H54 (cell line): ENCODE measurements at regions not wholly inside any gene's neighbourhood (a gene's known extent, or its start where the extent isn't known, plus 50 kb on each side); places are given as distances from the start of the nearest gene placed in this dataset.
"Not testable (repeated sequence)": the region's sequence is repeated elsewhere in the genome, so short reads cannot be mapped to it uniquely, and the experiment has no call there.

ENCODE experiments used
- DNase-seq: peaks from one replicate; pipeline ENCODE4 v3.0.0; 2011; ENCODE audit warnings: low spot score, mixed read lengths; ENCODE audit not compliant: insufficient read length
- FAIRE-seq: peaks from 3 replicates; lab custom pipeline; 2011; peaks lifted over from hg19 to GRCh38; lab: Jason Lieb, UNC
- POLR2A ChIP-seq: IDR thresholded peaks from 2 replicates; pipeline ENCODE4 v1.6.1; 2011; ENCODE audit warnings: low read depth, mild to moderate bottlenecking, low read length

DNA sequence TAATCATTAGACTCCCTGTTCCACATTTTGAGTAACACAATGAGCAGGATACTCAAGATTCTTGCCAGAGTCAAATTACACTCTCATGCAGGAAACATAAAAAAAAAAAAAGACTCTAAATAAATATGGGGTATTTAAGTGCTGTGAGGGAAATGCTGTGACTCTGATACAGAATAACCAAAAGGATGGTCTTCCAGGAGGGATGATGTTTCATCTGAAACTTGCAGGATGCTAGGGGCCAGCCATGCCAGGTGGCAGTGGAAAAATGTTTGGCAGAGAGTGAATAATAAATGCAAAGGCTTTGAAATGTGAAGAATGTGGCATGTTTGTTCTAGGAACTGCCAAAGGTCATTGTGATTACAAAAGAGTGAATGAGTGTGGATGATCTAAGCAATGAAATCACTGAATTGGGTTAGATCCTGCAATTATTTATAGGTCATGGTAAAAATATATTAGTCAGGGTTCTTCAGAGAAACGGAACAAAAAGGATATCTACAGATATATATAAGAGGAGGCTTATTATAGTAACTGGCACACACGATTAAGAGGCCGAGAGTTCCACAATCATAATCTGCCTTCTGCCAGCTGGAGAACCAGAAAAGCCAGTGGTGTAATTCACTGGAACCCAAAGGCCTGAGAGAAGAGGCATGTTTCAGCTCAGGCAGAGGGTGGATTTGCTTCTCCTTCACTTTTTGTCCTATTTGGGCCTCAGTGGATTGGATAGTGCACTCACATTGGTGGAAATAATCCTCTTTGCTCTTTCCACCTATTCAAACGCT lies 1832.8 kb upstream of the MIR17HG start:
- FAIRE-seq, result peak; percentile 98
- peak; percentile 18 for DNase-seq
- no peak for TF ChIP-seq POLR2A

DNA sequence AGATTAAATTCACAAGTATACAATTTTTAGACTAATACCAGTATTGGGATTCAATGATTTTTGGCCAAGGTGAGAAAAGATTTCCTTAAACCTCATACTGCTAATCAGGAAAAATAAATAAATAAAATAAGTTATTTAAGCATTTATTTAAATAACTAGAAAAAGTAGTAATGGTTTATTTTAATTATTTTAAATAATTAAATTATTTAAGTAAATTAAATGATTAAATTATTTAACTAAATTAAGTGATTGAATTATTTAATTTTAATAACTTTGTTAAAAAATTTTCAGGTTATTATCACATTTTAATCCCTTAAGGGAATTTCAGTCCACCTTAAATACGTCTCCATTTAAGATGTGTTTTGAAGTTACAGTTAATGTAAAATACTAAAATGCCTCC lies 1831.5 kb upstream of the MIR17HG start:
- no peak for DNase-seq
- no peak for FAIRE-seq
- no peak for TF ChIP-seq POLR2A

DNA sequence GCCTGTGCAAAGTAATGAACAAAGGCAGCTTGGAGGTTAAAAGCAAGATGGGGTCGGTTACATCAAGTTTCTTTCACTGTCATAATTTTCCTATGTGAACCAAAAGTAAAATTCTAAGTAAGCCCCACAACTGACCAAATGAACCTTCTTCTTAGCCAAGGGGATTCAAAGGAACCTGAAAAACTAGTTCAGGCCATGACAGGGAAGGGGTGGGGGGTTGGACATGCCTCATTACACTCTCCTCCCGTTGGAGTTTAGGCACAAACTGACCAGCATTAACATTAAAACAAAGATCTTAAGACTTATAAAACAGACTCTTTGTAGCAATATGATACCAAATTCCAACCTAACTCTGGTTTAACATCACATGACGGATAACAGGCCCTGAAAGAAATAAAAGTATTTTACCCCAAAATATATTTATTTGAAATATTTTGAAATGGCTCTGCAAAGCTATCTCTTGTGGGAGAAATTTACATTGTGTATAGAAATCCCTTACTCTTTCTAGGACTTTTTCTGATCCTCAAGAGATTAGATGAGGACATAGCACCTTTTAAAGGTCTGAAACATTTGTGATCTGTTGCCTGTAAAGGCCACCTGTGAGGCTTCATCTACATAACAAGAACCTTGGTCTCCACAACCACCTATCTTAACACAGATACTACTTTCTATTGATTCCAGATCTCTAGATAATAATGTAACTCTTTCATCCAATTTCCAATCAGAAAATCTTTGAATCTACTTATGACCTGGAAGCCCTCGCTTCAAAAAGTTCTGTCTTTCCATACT lies 1829.0 kb upstream of the MIR17HG start:
- no peak for FAIRE-seq
- TF ChIP-seq POLR2A, result no peak
- no peak for DNase-seq

DNA sequence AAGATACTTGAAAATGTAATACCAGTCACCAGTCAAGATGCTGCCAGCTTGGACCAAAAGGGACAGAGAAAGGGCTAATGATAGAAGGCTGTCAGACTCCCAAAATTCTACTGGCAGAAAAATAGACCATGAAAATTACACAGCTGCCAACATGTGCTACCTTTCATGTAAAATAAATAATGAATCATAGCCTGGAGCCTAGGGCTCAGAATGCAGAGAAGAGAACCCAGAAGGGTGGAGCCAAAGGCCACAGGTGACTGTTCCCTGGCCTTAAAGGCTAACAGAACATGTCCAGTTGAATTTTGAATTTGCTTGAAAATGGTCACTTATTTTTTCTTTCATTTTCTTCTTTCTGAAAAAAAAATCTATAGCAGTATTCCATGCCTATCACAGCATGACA lies 1827.0 kb upstream of the MIR17HG start:
- TF ChIP-seq POLR2A, result no peak
- DNase-seq (no peak), FAIRE-seq (peak; percentile 11)

DNA sequence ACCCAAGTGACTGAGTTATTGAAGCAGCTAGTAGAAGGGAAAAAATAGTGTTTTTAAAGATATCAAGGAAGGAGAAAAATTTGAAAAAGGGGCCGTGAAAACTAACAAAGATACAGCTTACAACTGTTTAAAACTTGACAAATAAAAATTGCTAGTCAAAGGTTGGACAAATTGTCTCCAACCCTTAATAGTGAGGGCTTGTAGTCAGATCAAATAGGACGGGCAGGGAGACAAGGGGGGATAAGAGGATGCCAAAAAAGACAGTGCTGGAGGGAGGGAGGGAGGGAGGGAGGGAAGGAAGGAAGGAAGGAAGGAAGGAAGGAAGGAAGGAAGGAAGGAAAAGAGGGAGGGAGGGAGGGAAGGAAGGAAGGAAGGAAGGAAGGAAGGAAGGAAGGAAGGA lies 1825.8 kb upstream of the MIR17HG start:
- FAIRE-seq, DNase-seq: not testable (repeated sequence)

DNA sequence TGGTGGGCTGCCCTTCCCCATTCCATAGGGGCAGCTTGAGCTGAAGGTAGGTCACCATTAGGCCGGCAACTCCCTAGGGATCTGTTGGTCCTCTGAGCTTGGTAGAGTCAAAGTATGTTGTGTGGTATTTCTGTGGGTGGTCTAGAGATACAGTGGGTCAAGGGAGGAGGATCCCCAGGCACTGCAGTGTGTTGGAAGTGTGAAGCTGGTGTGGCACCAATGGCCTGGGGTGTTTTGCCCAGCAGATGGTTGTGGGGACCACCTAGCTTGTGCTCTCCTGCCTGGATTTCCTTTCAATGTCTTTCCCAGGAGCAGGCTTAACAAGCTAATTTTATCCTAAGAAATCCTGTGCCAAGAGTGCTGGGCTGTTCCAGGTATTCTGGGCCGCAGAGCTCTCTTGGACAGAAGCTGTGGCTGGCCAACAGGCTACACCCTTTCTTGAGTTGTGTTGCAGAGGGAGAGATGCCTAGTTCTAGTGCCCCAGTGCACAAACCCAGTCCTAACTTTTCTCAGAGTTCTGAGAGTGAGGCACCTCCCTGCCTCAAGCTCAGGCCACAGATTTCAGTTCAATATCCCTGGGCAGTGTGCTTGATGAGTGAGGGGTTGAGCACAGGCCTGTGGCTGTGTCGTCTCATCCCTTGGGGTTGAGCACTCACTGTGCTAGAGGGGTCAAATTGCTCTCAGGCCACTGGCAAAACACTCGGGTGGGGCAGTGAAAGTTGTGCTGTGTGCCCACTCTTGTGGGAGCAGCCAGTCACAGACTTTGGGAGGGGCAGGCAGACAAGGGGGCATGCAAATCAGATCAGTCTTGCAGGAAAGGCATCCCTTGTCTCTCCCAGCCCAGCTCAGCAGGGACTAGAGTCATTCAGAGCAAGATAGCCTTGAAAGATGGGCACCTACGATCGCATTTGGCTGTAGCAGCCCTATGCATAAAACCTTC lies 1806.1 kb upstream of the MIR17HG start:
- TF ChIP-seq POLR2A, result no peak
- DNase-seq (no peak), FAIRE-seq (no peak)

DNA sequence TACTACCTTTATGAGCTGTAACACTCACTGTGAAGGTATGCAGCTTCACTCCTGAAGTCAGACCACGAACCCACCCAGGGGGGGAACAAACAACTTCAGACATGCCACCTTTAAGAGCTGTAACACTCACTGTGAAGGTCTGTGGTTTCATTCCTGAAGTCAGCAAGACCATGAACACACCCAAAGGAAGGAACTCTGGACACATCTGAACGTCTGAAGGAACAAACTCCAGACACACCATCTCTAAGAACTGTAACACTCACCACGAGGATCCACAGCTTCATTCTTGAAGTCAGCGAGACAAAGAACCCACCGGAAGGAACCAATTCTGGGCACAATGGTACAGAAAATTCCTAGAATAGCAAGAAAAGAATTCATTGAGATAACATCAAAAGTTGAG lies 1796.5 kb upstream of the MIR17HG start:
- no peak for TF ChIP-seq POLR2A
- FAIRE-seq (peak; percentile 87), DNase-seq (no peak)

DNA sequence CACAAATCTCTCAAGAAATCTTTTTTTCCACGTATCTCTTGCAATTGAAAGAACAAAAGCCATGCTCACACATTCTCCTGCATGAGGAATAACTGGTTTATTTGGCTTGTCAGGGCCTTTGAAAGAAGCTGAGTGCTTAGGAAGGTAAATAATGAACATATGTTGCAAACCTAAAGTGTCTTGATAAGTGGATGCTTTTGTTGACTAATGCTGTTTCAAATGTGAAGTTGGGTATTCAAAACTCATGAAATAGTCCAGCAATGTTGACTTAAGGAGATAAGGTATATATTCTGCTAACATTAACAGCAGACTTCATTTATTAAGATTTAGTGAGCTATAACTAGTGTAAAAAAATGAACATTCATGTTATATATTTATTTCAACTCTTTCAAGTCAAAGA lies 1792.7 kb upstream of the MIR17HG start:
- peak; percentile 65 for FAIRE-seq
- no peak for DNase-seq
- no peak for TF ChIP-seq POLR2A

DNA sequence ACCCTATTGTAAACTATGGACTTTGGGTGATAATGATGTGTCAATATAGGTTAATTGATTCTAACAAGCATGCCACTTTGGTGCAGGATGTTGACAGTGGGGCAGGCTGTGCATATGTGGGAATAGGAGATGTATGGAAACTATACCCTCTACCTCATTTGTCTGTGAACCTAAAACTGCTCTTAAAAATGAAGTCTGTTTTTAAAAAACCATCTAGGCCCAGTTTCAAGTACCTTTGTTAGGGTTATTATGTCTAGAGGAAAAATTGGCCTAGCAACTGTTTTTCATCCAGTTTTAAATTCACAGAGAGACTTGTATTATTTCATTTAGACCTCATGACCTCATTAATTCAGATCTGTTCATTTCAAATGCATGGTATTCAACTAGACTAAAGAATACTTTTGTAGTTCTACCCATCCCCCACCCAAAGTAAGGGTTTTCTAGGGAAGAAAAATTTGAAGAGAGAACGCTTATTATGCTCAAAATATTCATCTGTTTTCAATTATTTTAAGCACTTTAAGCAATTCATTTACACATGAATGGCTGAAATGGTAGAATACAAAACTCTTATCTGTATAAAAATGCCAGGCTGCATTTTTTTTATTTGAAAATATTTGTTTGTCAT lies 1781.9 kb upstream of the MIR17HG start:
- no peak for TF ChIP-seq POLR2A
- FAIRE-seq (no peak), DNase-seq (no peak)

DNA sequence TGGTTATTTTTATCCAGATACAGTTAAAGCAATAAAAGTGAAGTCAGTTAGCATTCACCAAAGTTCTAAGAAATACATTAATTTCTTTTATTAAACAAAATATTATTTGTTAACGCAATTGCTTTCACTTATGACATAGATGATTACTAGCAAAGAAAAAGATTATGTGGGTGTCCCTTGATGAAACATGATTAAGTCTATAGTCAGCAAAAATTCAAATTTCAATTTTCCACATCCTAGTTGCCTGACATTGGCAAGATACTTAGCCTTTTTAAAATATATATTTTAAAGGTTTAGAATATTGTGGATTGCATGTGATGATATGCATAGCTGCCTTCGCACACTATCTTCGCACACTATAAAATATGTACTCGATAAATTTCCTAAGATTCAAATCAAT lies 1780.5 kb upstream of the MIR17HG start:
- FAIRE-seq, result no peak
- no peak for DNase-seq
- TF ChIP-seq POLR2A, result no peak

DNA sequence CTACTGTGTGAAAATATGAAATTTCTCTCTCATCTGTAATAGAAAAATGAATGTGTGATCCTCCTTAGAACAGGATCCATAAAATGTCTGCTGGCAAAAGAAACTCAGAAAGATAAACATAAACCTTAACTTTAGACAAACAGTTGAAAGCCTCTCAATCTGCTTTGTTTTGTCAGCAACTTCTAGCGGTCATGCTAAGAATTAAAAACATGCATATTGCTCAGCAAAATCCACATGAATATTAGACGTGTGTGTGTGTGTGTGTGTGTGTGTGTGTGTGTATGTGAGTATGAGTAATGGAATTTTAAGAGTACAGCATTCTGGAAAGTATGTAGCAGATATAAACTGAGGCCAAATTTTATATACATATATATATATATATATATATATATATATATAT lies 1779.2 kb upstream of the MIR17HG start:
- DNase-seq (no peak), FAIRE-seq (no peak)
- no peak for TF ChIP-seq POLR2A

DNA sequence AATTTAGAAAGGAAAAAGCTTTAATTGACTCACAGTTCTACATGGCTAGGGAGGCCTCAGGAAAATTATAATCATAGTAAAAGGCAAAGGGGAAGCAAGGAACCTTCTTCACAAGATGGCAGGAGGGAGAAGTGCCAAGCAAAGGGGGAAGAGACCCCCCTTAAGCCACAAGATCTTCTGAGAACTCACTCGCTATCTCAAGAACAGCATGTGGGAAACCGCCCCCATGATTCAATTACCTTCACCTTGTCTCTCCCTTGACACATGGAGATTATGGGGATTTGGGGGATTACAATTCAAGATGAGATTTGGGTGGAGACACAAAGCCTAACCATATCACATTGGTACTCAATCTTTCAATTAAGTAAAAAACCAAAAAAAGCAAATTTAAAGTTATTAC lies 1778.7 kb upstream of the MIR17HG start:
- DNase-seq (no peak), FAIRE-seq (no peak)
- TF ChIP-seq POLR2A, result no peak

DNA sequence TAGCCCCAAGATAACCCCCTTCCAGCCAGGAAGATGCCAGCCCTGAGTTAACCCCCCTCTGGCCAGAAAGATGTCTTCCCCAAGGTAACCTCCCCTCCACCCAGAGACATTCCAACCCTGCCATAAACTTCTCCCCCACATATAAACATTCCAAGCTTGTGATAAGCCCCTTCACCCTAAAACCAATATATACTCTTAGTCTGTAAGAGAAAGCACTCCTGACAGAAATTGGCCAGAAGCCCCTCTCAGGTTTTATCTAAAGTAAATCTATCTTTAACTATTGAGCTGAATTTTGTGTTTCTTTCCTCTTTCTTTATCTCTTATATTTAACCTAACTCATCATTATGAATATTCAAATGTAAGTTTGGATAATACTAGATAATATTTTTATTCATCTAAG lies 1775.8 kb upstream of the MIR17HG start:
- no peak for FAIRE-seq
- DNase-seq, result no peak
- no peak for TF ChIP-seq POLR2A
